GM19468 (cell line): ENCODE measurements at regions not wholly inside any gene's neighbourhood (a gene's known extent, or its start where the extent isn't known, plus 50 kb on each side); places are given as distances from the start of the nearest gene placed in this dataset.
"Not testable (repeated sequence)": the region's sequence is repeated elsewhere in the genome, so short reads cannot be mapped to it uniquely, and the experiment has no call there.

Source experiments
- ATAC-seq: cut with Tn5 transposase; IDR thresholded peaks from one replicate; pipeline ENCODE4 v1.9.1; 2021; ENCODE audit warnings: mild to moderate bottlenecking, moderate library complexity, moderate number of reproducible peaks; ENCODE audit not compliant: unreplicated experiment; ENCODE audit errors: extremely low read depth

DNA sequence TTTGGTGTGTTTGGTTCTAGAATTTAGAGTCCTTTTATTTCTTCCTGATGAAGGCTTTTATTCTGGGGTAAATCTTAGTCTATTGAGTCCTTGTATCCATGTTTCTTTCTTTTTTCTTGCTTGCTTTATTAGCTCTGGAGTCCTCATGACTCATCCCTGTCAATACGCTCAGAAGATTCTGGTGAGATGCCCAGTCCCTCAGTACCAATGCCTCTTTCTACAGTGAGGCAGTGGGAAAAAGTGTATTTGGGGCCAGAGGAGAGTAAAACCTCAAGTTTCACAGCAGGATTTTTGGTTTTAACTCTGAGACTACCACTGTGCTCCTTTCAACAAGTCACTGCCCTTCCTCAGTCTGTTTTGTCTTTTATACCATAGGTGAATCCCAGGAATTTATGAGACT, 368.0 kb downstream of the GBA3 start:
- no peak for ATAC-seq

DNA sequence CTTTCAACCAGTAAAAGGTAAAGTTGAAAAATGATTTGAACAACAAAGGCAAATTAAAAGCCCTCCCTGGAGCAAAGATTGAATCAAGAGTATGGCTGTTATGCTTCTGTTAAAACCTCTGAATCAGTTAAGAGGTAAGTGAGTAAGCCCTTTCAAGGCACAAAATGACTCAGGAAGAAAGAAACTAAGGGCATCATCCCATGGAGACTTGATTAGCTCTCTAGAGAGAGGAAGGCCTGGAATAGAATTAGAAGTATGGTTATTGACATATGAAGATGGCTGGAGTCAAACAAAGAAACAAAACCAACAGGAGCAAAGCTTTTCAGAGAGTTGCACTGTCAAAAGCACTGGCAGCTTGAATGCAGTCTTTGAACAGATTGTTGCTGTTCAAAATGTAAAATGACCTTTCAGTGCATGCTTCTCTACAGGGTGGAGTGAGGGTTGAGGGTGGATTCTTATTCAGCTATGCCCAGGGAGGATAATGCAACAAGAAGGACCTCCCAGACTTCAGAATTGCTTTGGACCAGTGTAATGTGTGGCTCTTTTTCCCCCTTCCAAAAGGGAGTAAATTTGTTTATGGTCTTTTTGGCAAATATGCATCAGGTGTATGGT, 365.5 kb downstream of the GBA3 start:
- ATAC-seq = no peak

DNA sequence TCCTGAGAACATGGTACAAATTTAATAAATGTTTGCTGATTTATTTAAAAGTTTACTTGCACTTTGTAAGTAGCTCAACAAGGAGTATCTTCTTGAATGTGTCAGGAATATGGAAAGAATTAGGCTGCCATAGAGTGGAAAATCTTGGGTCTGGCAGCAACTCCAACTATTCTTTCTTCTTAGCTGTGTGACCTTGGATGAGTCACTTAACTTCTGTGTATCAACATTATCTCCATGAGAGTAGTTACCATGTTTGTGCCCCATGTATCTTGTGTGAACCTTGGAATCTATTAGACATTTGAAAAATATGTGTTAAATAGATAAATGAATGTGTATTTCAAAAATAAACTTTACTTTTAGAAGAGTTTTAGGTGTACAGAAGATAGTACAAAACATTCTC, 348.8 kb downstream of the GBA3 start:
- no peak for ATAC-seq

DNA sequence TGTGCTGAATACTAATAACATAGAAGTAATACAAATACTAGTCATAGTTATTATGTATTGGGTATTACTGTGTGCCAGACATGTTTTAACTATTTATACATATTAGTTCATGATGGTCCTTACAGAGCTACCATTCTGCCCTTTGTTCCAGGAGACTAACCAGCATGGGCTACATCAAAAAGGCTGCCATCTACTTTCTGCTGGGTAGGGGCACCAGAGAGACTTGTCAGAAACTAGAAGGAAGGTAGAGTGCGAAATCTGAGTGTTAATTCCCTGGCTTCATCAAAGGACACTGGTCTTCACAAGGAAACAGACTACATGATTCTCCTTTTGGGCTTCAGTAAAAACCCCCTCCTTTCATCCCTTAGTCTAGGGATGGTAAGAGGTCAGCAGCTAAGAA, 347.8 kb downstream of the GBA3 start:
- ATAC-seq = no peak

DNA sequence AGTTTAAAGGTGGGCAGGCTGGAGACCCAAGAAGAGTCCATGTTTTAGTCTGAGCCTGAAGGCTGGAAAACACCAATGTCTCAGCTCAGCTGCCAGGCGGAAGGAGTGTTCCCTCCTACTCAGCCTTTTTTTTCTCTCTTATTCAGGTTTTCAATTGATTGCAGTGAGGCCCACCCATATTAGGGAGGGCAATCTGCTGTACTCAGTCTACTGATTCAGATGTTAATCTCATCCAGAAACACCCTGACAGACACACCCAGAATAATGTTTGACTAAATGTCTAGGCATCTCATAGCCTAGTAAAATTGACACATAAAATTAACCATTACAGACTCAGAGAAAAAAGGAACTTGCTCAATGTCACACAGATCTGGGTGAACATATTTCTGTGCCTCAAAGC, 347.1 kb downstream of the GBA3 start:
- no peak for ATAC-seq

DNA sequence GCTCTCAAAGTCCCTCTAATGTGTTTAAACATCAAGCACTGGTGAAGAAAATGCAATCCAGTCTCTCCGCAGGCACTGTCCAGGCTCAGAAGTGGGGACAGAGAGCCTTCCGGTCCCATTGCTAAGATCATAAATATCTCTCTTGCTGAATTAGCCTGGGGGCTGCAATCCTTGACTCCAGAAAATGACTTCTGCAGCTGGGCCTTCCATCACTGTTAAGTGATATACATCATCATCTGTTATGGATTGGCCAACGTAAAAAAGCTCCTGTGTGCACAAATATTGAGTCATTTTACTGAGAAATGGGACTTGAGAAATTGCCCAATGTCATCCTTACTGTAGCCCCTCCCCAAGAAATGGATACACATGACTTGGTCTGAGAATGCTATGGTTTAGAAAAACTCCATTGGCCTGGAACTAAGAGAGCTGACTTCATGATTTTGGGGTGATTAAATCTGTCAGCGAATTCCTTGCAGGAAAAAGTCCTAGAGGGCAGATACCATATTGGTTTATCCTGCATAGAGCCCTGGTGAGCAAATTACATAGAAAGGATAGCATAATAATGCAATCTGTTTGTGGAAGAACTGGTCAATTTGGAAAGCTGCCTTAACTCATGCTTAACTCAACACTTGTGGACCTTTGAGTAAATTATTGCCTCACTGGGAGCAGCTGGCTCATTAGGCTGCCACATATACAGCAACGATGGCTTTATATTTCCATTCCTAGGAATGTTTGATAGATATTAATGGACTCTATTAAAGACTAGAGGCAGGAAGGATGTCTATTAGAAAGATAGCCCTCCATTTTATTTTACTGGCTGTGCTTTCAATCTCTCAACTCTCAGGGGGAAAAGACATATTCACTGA, 346.1 kb downstream of the GBA3 start:
- no peak for ATAC-seq

DNA sequence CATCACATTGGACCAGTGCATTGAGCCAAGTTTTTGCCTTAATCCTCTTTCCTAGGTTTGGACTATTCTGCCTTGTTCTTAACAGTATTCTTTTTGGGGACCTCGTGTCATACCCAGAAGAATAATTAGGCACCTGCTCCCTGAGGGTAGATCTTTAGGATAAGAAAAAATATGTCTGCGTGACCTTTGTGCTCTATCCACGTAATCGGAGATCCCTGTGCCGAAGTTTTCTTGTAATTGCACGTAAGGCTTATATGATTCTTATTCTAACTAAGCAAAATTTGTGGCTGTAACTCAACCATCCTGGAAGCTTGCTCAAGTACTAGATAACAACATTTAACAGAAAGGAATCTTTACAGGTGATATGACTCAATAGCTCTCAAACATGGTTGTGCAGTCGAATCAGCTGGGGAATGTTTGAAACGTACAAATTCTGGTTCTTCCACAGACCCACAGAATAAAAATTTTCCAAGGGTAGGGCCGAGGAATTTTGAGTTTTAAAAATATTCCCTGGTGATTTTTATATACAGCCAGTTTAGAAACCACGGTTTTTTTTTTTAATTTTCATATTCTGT, 344.3 kb downstream of the GBA3 start:
- ATAC-seq = no peak

DNA sequence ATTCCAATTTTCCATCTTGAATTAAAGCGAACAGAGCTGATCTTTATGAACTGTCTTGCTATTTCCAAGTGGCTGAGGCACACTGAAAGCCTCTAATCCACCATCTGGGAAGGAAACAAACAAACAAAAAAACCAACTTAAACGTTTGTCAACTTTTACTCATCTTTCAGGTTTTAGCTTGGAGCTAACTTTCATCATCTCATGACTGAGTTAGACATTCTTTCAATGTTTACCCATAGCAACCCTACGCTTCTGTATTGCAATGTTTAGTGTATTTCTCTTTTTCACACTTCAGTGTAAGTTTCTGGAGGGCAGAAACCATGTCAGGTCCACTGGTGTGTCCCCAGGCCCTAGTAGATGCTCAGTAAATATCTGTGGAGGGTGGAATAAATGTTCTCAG, 343.8 kb downstream of the GBA3 start:
- ATAC-seq = no peak

DNA sequence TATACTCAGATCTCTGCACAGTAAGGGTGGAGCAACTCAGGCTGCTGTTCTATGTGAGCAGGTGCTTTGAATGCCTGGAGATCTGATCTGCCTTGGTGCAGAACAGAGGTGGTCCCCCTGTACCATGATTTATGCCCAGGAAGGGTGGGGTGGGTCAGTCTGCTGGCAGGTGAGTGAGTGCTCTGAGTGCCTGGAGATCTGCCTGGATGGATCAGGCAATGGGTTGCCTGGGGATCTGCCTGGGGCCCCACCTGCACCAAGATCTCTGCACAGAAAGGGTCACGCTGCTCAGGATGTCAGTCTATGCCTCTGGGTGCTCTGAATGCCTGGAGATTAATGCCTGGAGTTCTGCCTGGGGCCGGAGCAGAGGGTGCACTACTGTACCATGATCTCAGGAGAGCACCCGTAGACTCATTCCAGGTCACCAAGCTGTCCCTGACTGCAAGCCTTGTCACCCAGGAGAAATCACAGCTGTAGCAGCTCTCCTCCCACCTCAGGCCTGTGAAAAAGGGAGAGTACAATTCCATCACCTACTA, 342.9 kb downstream of the GBA3 start:
- ATAC-seq = no peak

DNA sequence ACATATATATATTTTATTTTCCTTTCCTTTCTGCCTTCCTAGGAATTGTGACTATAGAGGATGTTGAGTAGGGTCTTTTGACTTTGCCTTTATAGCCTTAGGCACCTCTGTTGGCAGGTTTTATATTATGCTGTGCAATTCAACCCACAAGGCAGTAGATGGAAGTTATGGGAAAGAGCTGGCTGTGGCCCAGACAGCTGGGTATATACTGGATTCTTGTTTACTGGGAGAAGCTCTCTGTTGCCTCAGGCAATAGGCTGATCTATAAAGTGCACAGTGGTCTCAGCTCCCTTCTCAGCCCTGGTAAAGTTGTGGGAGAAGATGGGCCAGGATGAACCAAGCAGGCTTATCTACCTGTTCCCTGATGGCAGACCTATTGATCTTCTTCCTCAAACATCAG, 342.0 kb downstream of the GBA3 start:
- ATAC-seq = no peak

DNA sequence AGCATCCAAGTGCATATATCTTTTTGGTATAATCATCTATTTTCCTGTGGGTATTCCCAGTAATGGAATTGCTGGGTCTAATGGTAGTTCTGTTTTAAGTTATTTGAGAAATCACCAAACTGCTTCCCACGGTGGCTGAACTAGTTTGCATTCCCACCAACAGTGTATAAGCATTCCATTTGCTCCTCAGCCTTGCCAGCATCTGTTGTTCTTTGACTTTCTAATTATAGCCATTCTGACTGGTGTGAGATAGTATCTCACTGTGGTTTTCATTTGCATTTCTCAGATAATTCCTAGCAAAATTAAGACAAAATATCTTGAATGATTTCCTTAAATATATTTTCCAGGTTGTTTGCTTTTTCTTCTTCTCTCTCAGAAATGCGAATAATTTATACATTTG, 341.1 kb downstream of the GBA3 start:
- ATAC-seq = no peak

DNA sequence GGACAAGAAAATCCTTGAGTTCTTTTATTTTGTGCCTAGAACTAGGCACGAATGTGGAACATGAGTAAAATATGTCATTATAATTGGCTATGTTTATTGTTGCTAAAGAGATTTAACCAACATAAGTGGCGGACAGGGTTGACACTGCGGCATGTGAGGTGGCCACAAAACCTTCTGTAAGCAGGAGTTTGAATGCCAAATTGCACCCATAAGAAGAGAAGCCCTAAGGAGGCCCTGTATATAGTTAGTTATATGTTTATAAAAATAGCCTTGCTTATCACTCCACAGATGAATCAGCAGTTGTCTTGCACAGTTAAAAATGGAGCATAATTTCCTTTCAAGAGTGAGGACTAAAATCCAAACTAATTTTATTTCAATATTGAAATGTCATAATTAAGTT, 336.1 kb downstream of the GBA3 start:
- no peak for ATAC-seq

DNA sequence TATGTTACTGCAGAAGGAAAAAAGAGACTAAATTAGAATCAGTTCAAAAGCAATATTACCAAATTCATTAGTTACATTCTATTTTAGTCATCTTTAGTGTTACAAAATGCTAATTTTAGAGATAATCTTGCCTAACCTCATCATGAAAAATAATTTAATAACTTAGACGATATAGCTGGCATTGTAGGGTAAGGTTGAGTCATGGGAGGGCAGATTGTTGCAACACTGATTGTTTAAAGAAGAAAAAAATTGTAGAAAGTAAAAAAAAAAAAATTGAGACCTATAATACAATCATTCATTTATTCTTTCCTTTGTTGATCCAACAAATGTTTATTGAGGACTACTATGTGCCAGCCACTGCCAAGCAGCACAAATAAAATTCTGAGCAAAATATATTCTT, 330.9 kb downstream of the GBA3 start:
- ATAC-seq = no peak

DNA sequence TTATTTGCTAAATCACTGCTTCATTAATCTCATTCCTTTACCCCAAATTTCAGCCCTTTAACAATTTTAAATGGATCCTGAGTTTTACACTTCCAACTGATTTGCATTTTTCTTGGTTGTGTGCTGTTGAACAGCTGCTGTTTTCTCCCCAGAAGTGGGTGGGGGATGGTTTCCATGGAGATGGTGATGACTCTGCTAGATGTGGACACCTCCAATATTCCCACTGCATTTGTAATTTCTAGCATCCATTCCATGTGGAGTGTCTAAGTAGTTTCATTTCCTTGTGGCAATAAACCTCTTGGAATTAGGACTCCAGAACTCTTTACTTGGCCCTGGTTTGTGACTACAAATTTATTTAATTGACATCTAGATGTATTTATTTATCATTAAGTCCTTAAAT, 330.4 kb downstream of the GBA3 start:
- no peak for ATAC-seq

DNA sequence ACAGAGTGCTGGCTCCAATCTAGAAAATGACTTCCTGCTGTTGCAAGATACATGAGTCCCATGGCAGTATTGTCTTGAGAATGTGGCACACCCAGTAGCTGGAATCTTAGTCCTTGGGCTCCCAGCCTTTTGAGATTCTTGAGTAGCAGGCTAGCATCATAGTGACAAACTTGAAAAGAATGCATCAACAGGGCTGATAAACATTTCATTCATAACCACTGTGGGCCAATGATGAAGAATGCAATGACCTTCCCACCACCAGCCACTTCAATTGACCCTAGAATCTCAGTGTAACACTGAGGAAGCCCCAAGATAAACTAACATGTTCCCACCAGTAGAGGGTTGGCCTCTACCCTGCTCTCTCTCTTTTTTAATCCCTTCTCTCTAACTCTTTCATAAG, 329.3 kb downstream of the GBA3 start:
- no peak for ATAC-seq

DNA sequence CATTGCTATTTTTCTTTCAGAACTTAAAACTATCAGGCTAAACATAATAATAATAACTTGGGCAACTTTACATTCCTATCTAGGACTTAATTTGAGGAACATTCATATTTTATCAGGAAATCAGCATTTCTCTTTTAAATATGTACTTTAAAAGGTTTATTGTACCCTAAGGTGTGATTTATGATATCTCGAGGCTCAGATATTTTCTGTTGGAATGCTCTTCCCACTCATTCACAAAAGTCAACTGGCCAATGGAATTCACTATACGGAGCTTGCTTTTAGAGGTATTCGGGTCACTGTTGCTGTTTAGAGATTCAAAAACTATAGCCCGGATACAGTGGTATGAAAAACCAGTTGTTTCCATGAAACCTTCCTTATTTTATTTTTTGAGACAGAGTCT, 328.3 kb downstream of the GBA3 start:
- no peak for ATAC-seq

DNA sequence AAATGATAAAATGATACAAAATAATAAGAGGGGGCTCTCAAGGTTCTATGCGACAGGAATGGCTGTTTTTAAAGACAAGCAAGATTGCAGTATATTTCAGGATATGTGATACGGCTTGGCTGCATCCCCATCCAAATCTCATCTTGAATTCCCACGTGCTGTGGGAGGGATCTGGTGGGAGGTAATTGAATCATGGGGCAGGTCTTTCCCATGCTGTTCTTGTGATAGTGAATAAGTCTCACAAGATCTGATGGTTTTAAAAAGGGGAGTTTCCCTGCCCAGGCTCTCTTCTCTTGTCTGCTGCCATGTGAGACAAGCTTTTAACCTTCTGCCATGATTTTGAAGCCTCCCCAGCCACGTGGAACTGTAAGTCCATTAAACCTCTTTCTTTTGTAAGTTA, 327.7 kb downstream of the GBA3 start:
- not testable (repeated sequence) for ATAC-seq

DNA sequence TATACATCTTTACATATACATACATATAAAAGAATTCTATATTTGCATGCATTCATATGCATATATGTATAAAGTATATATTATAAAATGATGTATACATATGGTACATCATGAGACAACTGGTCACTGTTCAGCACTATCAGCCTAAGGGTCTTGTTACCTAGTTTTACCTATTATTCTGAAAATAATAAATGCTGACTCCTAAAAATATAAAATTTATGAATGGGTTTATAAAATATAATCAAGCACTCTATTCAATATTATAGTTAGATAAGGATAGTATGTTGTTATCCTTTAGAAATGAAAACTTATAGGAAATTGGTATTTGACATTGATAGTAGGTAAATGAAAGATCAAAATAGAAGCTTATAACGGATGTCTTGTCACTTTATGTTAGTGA, 324.2 kb downstream of the GBA3 start:
- ATAC-seq = no peak

DNA sequence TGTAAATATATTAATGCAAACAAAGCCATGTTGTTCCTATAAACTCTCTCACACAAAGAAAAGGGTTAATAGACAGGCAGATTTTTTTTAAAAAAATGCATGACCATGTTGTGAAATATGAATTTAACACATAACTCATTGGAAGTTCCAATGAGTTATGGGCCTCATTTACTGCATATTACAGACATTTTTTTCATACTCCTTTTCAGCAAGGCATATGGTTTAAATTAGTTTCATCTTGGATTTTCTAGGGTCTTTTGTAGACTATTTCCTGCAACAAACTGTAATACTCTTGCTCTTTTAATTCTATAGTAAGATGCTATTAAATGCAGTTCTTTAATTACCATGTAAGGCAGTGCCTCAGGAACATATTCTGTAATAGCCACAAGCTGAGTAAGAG, 323.1 kb downstream of the GBA3 start:
- no peak for ATAC-seq

DNA sequence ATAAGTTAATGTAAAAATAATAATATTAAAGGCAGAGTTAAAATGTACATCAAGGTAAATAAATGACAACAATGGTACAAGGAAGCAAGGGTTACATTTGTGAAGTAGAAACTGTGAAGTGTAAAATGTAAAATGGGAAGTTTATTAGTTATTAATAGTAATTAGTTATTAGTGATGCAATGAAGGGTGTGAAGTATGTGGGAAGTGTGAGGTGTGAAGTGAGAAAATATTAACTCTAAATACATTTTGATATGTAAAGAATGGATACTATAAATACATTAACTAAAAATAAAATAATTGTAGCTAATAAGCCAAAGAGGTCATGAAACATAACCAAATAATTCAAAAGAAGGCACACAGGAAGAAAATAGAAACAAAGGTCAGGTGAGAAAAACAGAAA, 316.4 kb downstream of the GBA3 start:
- ATAC-seq = no peak

DNA sequence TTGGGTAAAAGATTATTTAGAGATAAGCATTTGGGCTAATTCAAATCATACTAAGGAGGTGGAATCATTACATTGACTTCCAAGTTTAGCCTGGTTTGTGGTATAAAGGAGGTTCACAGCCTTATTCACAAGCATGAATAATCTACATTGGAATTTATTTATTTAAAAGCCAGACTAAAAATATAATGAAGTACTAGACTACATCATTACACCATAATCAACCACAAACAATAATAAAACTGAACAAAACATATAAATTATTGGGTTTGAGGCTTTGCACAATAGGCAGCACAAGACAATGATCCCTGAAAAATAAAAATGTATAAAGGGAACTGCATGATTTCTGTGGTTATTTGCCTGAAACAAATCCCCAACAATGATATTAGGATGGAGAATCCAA, 314.0 kb downstream of the GBA3 start:
- no peak for ATAC-seq
